SK-N-SH treated with all-trans-retinoic acid at 6 μM for 48 hours (cell line): ENCODE measurements at regions not wholly inside any gene's neighbourhood (a gene's known extent, or its start where the extent isn't known, plus 50 kb on each side); places are given as distances from the start of the nearest gene placed in this dataset.

Source experiments
- ATAC-seq: fragments of 200-7000 bp; cut with Tn5 transposase; 3 replicates; pipeline ENCODE4 v1.9.1; 2020; ENCODE audit warnings: mild to moderate bottlenecking, moderate library complexity
- ARNTL ChIP-seq: fragments of 450-650 bp; formaldehyde crosslinking; IDR thresholded peaks from 2 replicates; pipeline ENCODE4 v1.5.0; 2020; ENCODE audit warnings: low read depth, mild to moderate bottlenecking, moderate library complexity, borderline replicate concordance
- BACH2 ChIP-seq: fragments of 250-450 bp; sonication (Bioruptor Pico); IDR thresholded peaks from 2 replicates; pipeline ENCODE4 v1.9.0; 2021; ENCODE audit warnings: mild to moderate bottlenecking, borderline replicate concordance
- CREB5 ChIP-seq: fragments of 250-450 bp; sonication (Bioruptor Pico); IDR thresholded peaks from 2 replicates; pipeline ENCODE4 v1.5.1; 2020; ENCODE audit warnings: low read depth, mild to moderate bottlenecking, moderate library complexity
- CSDC2 ChIP-seq: fragments of 250-450 bp; sonication (Bioruptor Pico); IDR thresholded peaks from 2 replicates; pipeline ENCODE4 v1.5.0; 2020; ENCODE audit warnings: mild to moderate bottlenecking, moderate library complexity
- CSRNP3 ChIP-seq: fragments of 250-450 bp; sonication (Bioruptor Pico); IDR thresholded peaks from 2 replicates; pipeline ENCODE4 v1.5.1; 2021; ENCODE audit warnings: mild to moderate bottlenecking, moderate library complexity
- ESRRG ChIP-seq: fragments of 250-450 bp; sonication (Bioruptor Pico); IDR thresholded peaks from 2 replicates; pipeline ENCODE4 v1.6.1; 2021; ENCODE audit warnings: mild to moderate bottlenecking
- GLIS3 ChIP-seq: fragments of 250-450 bp; sonication (Bioruptor Pico); IDR thresholded peaks from 2 replicates; pipeline ENCODE4 v1.5.0; 2020; ENCODE audit warnings: mild to moderate bottlenecking, moderate library complexity
- ISL1 ChIP-seq: fragments of 250-450 bp; sonication (Bioruptor Pico); IDR thresholded peaks from 2 replicates; pipeline ENCODE4 v2.1.2; 2022; ENCODE audit warnings: mild to moderate bottlenecking, moderate library complexity
- OSR1 ChIP-seq: fragments of 250-450 bp; sonication (Bioruptor Pico); IDR thresholded peaks from 2 replicates; pipeline ENCODE4 v1.8.0; 2022; ENCODE audit warnings: moderate library complexity, mild to moderate bottlenecking, inconsistent platforms
- PATZ1 ChIP-seq: fragments of 250-450 bp; sonication (Bioruptor Pico); IDR thresholded peaks from 2 replicates; pipeline ENCODE4 v1.8.0; 2020; ENCODE audit warnings: mild to moderate bottlenecking, moderate library complexity, borderline replicate concordance
- POU6F1 ChIP-seq: fragments of 250-450 bp; sonication (Bioruptor Pico); IDR thresholded peaks from 2 replicates; pipeline ENCODE4 v1.8.0; 2021; ENCODE audit warnings: low read depth, mild to moderate bottlenecking, moderate library complexity, borderline replicate concordance
- PPARA ChIP-seq: fragments of 250-450 bp; sonication (Bioruptor Pico); IDR thresholded peaks from 2 replicates; pipeline ENCODE4 v1.5.0; 2020; ENCODE audit warnings: mild to moderate bottlenecking, borderline replicate concordance
- RARB ChIP-seq: fragments of 250-450 bp; sonication (Bioruptor Pico); IDR thresholded peaks from 2 replicates; pipeline ENCODE4 v1.8.0; 2021; ENCODE audit warnings: mild to moderate bottlenecking, moderate library complexity
- SNAI2 ChIP-seq: fragments of 250-450 bp; sonication (Bioruptor Pico); IDR thresholded peaks from 2 replicates; pipeline ENCODE4 v1.5.0; 2020; ENCODE audit warnings: mild to moderate bottlenecking, moderate library complexity
- TCF4 ChIP-seq: fragments of 250-450 bp; sonication (Bioruptor Pico); IDR thresholded peaks from 2 replicates; pipeline ENCODE4 v1.8.0; 2021; ENCODE audit warnings: mild to moderate bottlenecking, moderate library complexity, borderline replicate concordance
- TOX ChIP-seq: fragments of 250-450 bp; sonication (Bioruptor Pico); IDR thresholded peaks from 2 replicates; pipeline ENCODE4 v1.8.0; 2021; ENCODE audit warnings: mild to moderate bottlenecking, moderate library complexity, borderline replicate concordance
- ZC3H10 ChIP-seq: fragments of 250-450 bp; sonication (Bioruptor Pico); IDR thresholded peaks from 2 replicates; pipeline ENCODE4 v1.5.1; 2021; ENCODE audit warnings: mild to moderate bottlenecking, moderate library complexity
- ZFP3 ChIP-seq: fragments of 250-450 bp; sonication (Bioruptor Pico); IDR thresholded peaks from 2 replicates; pipeline ENCODE4 v1.5.0; 2020; ENCODE audit warnings: mild to moderate bottlenecking, moderate library complexity
- ZNF565 ChIP-seq: fragments of 450-650 bp; formaldehyde crosslinking; conservative IDR thresholded peaks from 2 replicates; pipeline ENCODE4 v1.5.0; 2020; ENCODE audit warnings: low read depth, mild to moderate bottlenecking, moderate library complexity
- ZNF70 ChIP-seq: fragments of 450-650 bp; formaldehyde crosslinking; IDR thresholded peaks from 2 replicates; pipeline ENCODE4 v1.5.0; 2020; ENCODE audit warnings: mild to moderate bottlenecking, moderate library complexity
- ZNF8 ChIP-seq: fragments of 450-650 bp; formaldehyde crosslinking; IDR thresholded peaks from 2 replicates; pipeline ENCODE4 v1.5.0; 2020; ENCODE audit warnings: mild to moderate bottlenecking, moderate library complexity

- no peak for TF ChIP-seq SNAI2 (CRISPR knock-in tag)
- TF ChIP-seq CREB5 (CRISPR knock-in tag), result no peak
Measured at GRCh38 chrX:150012647-150013381, 74.5 kb upstream of the EOLA2 start (continued).

GRCh38 chrX:150014525-150014924 is 76.2 kb upstream of the EOLA2 start:
- ATAC-seq, result no peak
- no peak for TF ChIP-seq TOX
- TF ChIP-seq ESRRG (CRISPR knock-in tag), result no peak
- no peak for TF ChIP-seq SNAI2 (CRISPR knock-in tag)
- TF ChIP-seq RARB (CRISPR knock-in tag), result no peak
- TF ChIP-seq CREB5 (CRISPR knock-in tag), result no peak
- no peak for TF ChIP-seq GLIS3 (CRISPR knock-in tag)
- no peak for TF ChIP-seq ZNF70 (CRISPR knock-in tag)
- no peak for TF ChIP-seq OSR1 (CRISPR knock-in tag)
- TF ChIP-seq CSRNP3 (CRISPR knock-in tag), result no peak
- TF ChIP-seq ZNF565 (CRISPR knock-in tag), result no peak
- TF ChIP-seq POU6F1 (CRISPR knock-in tag), result no peak
- TF ChIP-seq ZNF8, result no peak
- TF ChIP-seq ISL1, result no peak
- TF ChIP-seq CSDC2 (CRISPR knock-in tag), result no peak
- TF ChIP-seq PPARA (CRISPR knock-in tag), result no peak
- TF ChIP-seq ZC3H10 (CRISPR knock-in tag), result no peak
- TF ChIP-seq TCF4 (CRISPR knock-in tag), result no peak
- no peak for TF ChIP-seq PATZ1
- no peak for TF ChIP-seq BACH2 (CRISPR knock-in tag)
- TF ChIP-seq ZFP3, result no peak

- ATAC-seq, result no peak
- TF ChIP-seq RARB (CRISPR knock-in tag), result no peak
- no peak for TF ChIP-seq PPARA (CRISPR knock-in tag)
- no peak for TF ChIP-seq ZNF70 (CRISPR knock-in tag)
- no peak for TF ChIP-seq ZNF8
- no peak for TF ChIP-seq CSRNP3 (CRISPR knock-in tag)
- no peak for TF ChIP-seq ARNTL (CRISPR knock-in tag)
- no peak for TF ChIP-seq SNAI2 (CRISPR knock-in tag)
- no peak for TF ChIP-seq ESRRG (CRISPR knock-in tag)
Measured at GRCh38 chrX:150017868-150018267, 79.6 kb upstream of the EOLA2 start.
